ENCODE measurements at regions not wholly inside any gene's neighbourhood (a gene's known extent, or its start where the extent isn't known, plus 50 kb on each side); places are given as distances from the start of the nearest gene placed in this dataset.

GRCh38 chrX:69289046-69289792, 124.0 kb upstream of the PJA1 start:
- Histone ChIP-seq H3K36me3 (ENCODE audit: insufficient read depth, low read length) (no peaks in the 10 kb centered on the region), H3K9ac (ENCODE audit: low read length) (no peak overlapping the region), H3K27ac (ENCODE audit: low read depth, low read length, poor library complexity, severe bottlenecking) (no peak overlapping the region), H3K9me3 (ENCODE audit: low read length) (no peaks in the 10 kb centered on the region), H3K4me2 (ENCODE audit: low read length) (no peak overlapping the region), H3K4me1 (ENCODE audit: insufficient read depth, low read length, severe bottlenecking) (no peaks in the 10 kb centered on the region), H3K27me3 (ENCODE audit: insufficient read depth, low read length) (no peaks in the 10 kb centered on the region), H3F3A (ENCODE audit: insufficient read depth, low read length) (no peaks in the 10 kb centered on the region), H4K20me1 (ENCODE audit: insufficient read depth, low read length) (no peaks in the 10 kb centered on the region), H3K79me2 (ENCODE audit: insufficient read depth, low read length) (no peaks in the 10 kb centered on the region), H3K4me3 (ENCODE audit: low read depth, low read length, poor library complexity, severe bottlenecking) (no peak overlapping the region), H3K9me2 (ENCODE audit: low read depth, low read length) (no peaks in the 10 kb centered on the region), H2AFZ (ENCODE audit: low read length) (no peak overlapping the region)
- TF ChIP-seq, protein P1, sequence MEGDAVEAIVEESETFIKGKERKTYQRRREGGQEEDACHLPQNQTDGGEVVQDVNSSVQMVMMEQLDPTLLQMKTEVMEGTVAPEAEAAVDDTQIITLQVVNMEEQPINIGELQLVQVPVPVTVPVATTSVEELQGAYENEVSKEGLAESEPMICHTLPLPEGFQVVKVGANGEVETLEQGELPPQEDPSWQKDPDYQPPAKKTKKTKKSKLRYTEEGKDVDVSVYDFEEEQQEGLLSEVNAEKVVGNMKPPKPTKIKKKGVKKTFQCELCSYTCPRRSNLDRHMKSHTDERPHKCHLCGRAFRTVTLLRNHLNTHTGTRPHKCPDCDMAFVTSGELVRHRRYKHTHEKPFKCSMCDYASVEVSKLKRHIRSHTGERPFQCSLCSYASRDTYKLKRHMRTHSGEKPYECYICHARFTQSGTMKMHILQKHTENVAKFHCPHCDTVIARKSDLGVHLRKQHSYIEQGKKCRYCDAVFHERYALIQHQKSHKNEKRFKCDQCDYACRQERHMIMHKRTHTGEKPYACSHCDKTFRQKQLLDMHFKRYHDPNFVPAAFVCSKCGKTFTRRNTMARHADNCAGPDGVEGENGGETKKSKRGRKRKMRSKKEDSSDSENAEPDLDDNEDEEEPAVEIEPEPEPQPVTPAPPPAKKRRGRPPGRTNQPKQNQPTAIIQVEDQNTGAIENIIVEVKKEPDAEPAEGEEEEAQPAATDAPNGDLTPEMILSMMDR (IDR thresholded peaks at IDR 0.05; ENCODE audit: low read length): no peak
- TF ChIP-seq EZH2 (IDR thresholded peaks at IDR 0.05; ENCODE audit: borderline replicate concordance, low read length): no peak

- Histone ChIP-seq H3K36me3 (ENCODE audit: insufficient read depth, low read length) (no peaks in the 10 kb centered on the region), H3K9ac (ENCODE audit: low read length) (no peak overlapping the region), H2AFZ (ENCODE audit: low read length) (no peak overlapping the region), H3K4me1 (ENCODE audit: insufficient read depth, low read length, severe bottlenecking) (no peaks in the 10 kb centered on the region), H3K9me2 (ENCODE audit: low read depth, low read length) (no peaks in the 10 kb centered on the region), H3F3A (ENCODE audit: insufficient read depth, low read length) (no peaks in the 10 kb centered on the region), H3K27me3 (ENCODE audit: insufficient read depth, low read length) (no peaks in the 10 kb centered on the region), H3K4me2 (ENCODE audit: low read length) (no peak overlapping the region), H3K4me3 (ENCODE audit: low read depth, low read length, poor library complexity, severe bottlenecking) (no peak overlapping the region), H3K27ac (ENCODE audit: low read depth, low read length, poor library complexity, severe bottlenecking) (no peak overlapping the region), H4K20me1 (ENCODE audit: insufficient read depth, low read length) (no peaks in the 10 kb centered on the region), H3K9me3 (ENCODE audit: low read length) (no peaks in the 10 kb centered on the region), H3K79me2 (ENCODE audit: insufficient read depth, low read length) (no peaks in the 10 kb centered on the region)
- TF ChIP-seq EZH2 (IDR thresholded peaks at IDR 0.05; ENCODE audit: borderline replicate concordance, low read length): no peak
- TF ChIP-seq, protein P1 (IDR thresholded peaks at IDR 0.05; ENCODE audit: low read length): no peak
Observed at GRCh38 chrX:69287095-69287494, 121.8 kb upstream of the PJA1 start.

DNA sequence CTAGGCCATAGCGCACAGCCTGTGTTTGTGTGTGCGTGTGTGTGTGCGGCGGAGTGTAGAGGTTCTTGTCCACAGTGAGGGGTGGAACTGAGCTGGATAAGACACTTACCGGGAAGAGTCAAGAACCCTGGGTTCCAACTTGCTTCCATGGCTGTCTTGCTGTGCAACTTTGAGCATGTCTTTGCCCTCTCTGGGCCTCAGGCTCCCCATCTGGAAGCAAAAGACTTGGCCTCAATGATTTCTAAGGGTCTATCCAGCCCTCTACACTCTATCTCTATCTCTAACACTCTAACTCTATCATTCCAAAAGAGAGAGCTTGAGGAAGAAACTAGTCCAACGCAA, 121.3 kb upstream of the PJA1 start:
- Histone ChIP-seq H3K27me3 (ENCODE audit: insufficient read depth, low read length) (no peaks in the 10 kb centered on the region), H3K9ac (ENCODE audit: low read length) (no peak overlapping the region), H3F3A (ENCODE audit: insufficient read depth, low read length) (no peaks in the 10 kb centered on the region), H3K9me3 (ENCODE audit: low read length) (no peaks in the 10 kb centered on the region), H4K20me1 (ENCODE audit: insufficient read depth, low read length) (no peaks in the 10 kb centered on the region), H3K79me2 (ENCODE audit: insufficient read depth, low read length) (no peaks in the 10 kb centered on the region), H3K4me3 (ENCODE audit: low read depth, low read length, poor library complexity, severe bottlenecking) (no peak overlapping the region), H3K4me2 (ENCODE audit: low read length) (no peak overlapping the region), H3K36me3 (ENCODE audit: insufficient read depth, low read length) (no peaks in the 10 kb centered on the region), H3K9me2 (ENCODE audit: low read depth, low read length) (no peaks in the 10 kb centered on the region), H2AFZ (ENCODE audit: low read length) (no peak overlapping the region), H3K27ac (ENCODE audit: low read depth, low read length, poor library complexity, severe bottlenecking) (no peak overlapping the region), H3K4me1 (ENCODE audit: insufficient read depth, low read length, severe bottlenecking) (no peaks in the 10 kb centered on the region)
- TF ChIP-seq, protein P1 (IDR thresholded peaks at IDR 0.05; ENCODE audit: low read length): no peak
- no peak for TF ChIP-seq EZH2 (IDR thresholded peaks at IDR 0.05; ENCODE audit: borderline replicate concordance, low read length)
